HCT116 (cell line): ENCODE measurements at regions not wholly inside any gene's neighbourhood (a gene's known extent, or its start where the extent isn't known, plus 50 kb on each side); places are given as distances from the start of the nearest gene placed in this dataset.

Experiments used
- POLR2AphosphoS5 ChIP-seq: IDR thresholded peaks from 2 replicates; pipeline ENCODE4 v1.6.1; 2011; ENCODE audit warnings: mild to moderate bottlenecking, low read depth, low read length, moderate library complexity
- TF ChIP-seq, protein P1 (sequence below): IDR thresholded peaks from 2 replicates; pipeline ENCODE4 v1.6.1; 2012
- TF ChIP-seq, protein P2 (sequence below), 3 experiments: fragments of 200-600 bp in 1 of 3; sonication (generic) in 1 of 3; IDR thresholded peaks in 2 of 3; conservative IDR thresholded peaks in 1 of 3; 2 replicates each; pipeline ENCODE4 v1.5.1; 2012 to 2017; ENCODE audit warnings: low read depth in 2 of 3, low read length in 2 of 3, antibody characterized with exemption in 1 of 3, borderline replicate concordance in 1 of 3, control low read depth in 1 of 3, mild to moderate bottlenecking in 1 of 3, mixed read lengths in 1 of 3, mixed run types in 1 of 3, moderate library complexity in 1 of 3; ENCODE audit not compliant: insufficient read depth in 1 of 3

DNA sequence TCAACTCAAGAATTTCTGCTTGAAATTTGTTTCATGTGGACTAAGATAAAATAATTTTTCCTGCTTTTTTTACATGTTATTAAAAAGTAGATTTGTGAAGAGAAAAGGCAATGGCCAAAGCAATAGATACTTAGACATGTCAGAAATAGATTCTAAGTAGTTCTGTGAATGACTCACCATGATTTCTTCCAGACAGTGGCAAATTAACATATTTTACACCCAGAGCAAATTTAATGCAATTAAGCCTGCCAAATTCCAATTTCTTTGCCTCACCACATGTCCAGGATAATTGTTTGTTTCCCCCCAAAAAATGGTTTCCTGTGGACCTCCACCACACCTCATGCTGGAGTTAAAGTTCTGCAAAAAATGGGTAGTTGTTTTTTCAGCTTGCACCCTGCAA is 651.4 kb downstream of the CETN3 start:
- TF ChIP-seq, protein P1, sequence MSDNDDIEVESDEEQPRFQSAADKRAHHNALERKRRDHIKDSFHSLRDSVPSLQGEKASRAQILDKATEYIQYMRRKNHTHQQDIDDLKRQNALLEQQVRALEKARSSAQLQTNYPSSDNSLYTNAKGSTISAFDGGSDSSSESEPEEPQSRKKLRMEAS = no peak
- TF ChIP-seq, protein P2, sequence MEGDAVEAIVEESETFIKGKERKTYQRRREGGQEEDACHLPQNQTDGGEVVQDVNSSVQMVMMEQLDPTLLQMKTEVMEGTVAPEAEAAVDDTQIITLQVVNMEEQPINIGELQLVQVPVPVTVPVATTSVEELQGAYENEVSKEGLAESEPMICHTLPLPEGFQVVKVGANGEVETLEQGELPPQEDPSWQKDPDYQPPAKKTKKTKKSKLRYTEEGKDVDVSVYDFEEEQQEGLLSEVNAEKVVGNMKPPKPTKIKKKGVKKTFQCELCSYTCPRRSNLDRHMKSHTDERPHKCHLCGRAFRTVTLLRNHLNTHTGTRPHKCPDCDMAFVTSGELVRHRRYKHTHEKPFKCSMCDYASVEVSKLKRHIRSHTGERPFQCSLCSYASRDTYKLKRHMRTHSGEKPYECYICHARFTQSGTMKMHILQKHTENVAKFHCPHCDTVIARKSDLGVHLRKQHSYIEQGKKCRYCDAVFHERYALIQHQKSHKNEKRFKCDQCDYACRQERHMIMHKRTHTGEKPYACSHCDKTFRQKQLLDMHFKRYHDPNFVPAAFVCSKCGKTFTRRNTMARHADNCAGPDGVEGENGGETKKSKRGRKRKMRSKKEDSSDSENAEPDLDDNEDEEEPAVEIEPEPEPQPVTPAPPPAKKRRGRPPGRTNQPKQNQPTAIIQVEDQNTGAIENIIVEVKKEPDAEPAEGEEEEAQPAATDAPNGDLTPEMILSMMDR (IDR thresholded peaks at IDR 0.05 in 2 of 3, conservative IDR thresholded peaks at IDR 0.05 in 1 of 3; ENCODE audit: borderline replicate concordance in 1 of 3, insufficient read depth in 1 of 3, low read depth in 2 of 3, low read length in 2 of 3) = no peak
- TF ChIP-seq POLR2AphosphoS5 = no peak
